Progenitor cell of endocrine pancreas (in vitro differentiated cells): ENCODE measurements at regions not wholly inside any gene's neighbourhood (a gene's known extent, or its start where the extent isn't known, plus 50 kb on each side); places are given as distances from the start of the nearest gene placed in this dataset.
A peak's percentile ranks its signal among the peaks of the same experiment; 100 is the strongest.

ENCODE experiments used
- DNase-seq: peaks from one replicate; pipeline ENCODE4 v3.0.0; 2021; ENCODE audit warnings: low spot score; ENCODE audit not compliant: unreplicated experiment
- H3K27ac Mint-ChIP-seq: 2 replicates; pipeline ENCODE4 v1.8.0; 2021; ENCODE audit warnings: mild to moderate bottlenecking, moderate library complexity, mixed read lengths
- H3K27me3 Mint-ChIP-seq: 2 replicates; pipeline ENCODE4 v1.8.0; 2021; ENCODE audit warnings: mixed read lengths
- H3K36me3 Mint-ChIP-seq: 2 replicates; pipeline ENCODE4 v1.8.0; 2022; ENCODE audit warnings: mixed read lengths; ENCODE audit not compliant: insufficient read depth
- H3K4me1 Mint-ChIP-seq: 2 replicates; pipeline ENCODE4 v1.8.0; 2021; ENCODE audit warnings: low read depth, mixed read lengths
- H3K4me3 Mint-ChIP-seq: 2 replicates; pipeline ENCODE4 v1.8.0; 2021; ENCODE audit warnings: low read depth, mild to moderate bottlenecking, moderate library complexity, mixed read lengths
- H3K9me3 Mint-ChIP-seq: 2 replicates; pipeline ENCODE4 v1.8.0; 2021; ENCODE audit warnings: low read depth, mixed read lengths
- CTCF ChIP-seq: fragments of 200-600 bp; sonication (generic); IDR thresholded peaks from one replicate; pipeline ENCODE4 v1.5.0; 2021; ENCODE audit warnings: antibody characterized with exemption, mild to moderate bottlenecking; ENCODE audit not compliant: unreplicated experiment

GRCh38 chrX:15942307-15942706, 87.7 kb upstream of the AP1S2 start:
- Mint-ChIP-seq H3K4me3 (no peak overlapping the region), H3K9me3 (no peaks in the 10 kb centered on the region), H3K4me1 (no peaks in the 10 kb centered on the region), H3K27me3 (no peaks in the 10 kb centered on the region), H3K36me3 (no peaks in the 10 kb centered on the region), H3K27ac (no peak overlapping the region)
- DNase-seq: no peak
- TF ChIP-seq CTCF: no peak

GRCh38 chrX:15939737-15940136, 85.1 kb upstream of the AP1S2 start:
- no peak for DNase-seq
- no peak for TF ChIP-seq CTCF
- no peaks in the 10 kb centered on the region for H3K36me3 Mint-ChIP-seq
- no peaks in the 10 kb centered on the region for H3K9me3 Mint-ChIP-seq
- no peak overlapping the region for H3K4me3 Mint-ChIP-seq
- H3K27me3 Mint-ChIP-seq: no peaks in the 10 kb centered on the region
- no peaks in the 10 kb centered on the region for H3K4me1 Mint-ChIP-seq
- no peak overlapping the region for H3K27ac Mint-ChIP-seq

- H3K36me3 Mint-ChIP-seq: no peaks in the 10 kb centered on the region
- no peak overlapping the region for H3K27ac Mint-ChIP-seq
- TF ChIP-seq CTCF: no peak
- H3K27me3 Mint-ChIP-seq: no peaks in the 10 kb centered on the region
- H3K4me3 Mint-ChIP-seq: no peak overlapping the region
- no peak for DNase-seq
- no peaks in the 10 kb centered on the region for H3K9me3 Mint-ChIP-seq
- no peaks in the 10 kb centered on the region for H3K4me1 Mint-ChIP-seq
Observed at GRCh38 chrX:15938072-15938471, 83.5 kb upstream of the AP1S2 start.

GRCh38 chrX:15931362-15931761, 76.7 kb upstream of the AP1S2 start:
- DNase-seq: no peak
- Mint-ChIP-seq H3K4me1 (peaks cover 30% of the 10 kb centered on the region), H3K27ac (no peak overlapping the region), H3K36me3 (no peaks in the 10 kb centered on the region), H3K9me3 (peaks cover 4% of the 10 kb centered on the region), H3K4me3 (no peak overlapping the region), H3K27me3 (peaks cover 11% of the 10 kb centered on the region)
- no peak for TF ChIP-seq CTCF

- peaks cover 11% of the 10 kb centered on the region for H3K27me3 Mint-ChIP-seq
- H3K4me3 Mint-ChIP-seq: no peak overlapping the region
- DNase-seq: no peak
- H3K36me3 Mint-ChIP-seq: no peaks in the 10 kb centered on the region
- H3K9me3 Mint-ChIP-seq: peaks cover 4% of the 10 kb centered on the region
- no peak overlapping the region for H3K27ac Mint-ChIP-seq
- TF ChIP-seq CTCF: peak; percentile 34
- peaks cover 30% of the 10 kb centered on the region for H3K4me1 Mint-ChIP-seq
Observed at GRCh38 chrX:15930585-15930984, 76.0 kb upstream of the AP1S2 start.
